ENCODE measurements at regions not wholly inside any gene's neighbourhood (a gene's known extent, or its start where the extent isn't known, plus 50 kb on each side); places are given as distances from the start of the nearest gene placed in this dataset.

DNA sequence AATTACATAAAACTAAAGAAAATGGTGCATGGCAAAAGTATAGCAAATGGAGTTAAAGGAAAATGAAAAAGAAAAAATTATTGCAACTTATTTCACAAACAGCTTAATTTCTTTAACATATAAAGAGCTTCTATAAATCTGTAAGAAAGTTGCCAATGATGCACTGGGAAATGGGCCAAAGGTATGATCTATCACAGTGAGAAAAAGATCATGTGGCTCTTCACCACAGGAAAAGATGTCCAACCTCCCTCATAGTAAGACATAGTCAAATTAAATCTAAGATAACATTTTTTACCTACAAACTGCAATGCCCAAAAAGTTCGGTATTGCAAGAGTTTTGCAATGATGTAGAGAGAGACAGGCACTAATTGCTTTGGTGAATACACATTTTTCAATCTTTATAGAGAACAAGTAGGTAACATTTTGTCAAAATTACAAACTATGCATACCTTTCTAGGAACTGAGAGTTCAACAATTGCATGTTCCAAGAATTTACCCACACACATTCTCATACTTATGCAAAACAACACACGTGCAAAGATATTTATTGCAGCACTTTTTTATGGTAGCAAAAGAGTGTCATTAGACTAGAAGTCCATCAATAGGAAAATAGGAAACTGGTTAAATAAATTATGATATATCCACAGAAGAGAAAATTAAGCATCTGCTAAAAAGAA lies 372.6 kb downstream of the QKI start:
- TF ChIP-seq SIN3A (IDR thresholded peaks at IDR 0.05; ENCODE audit: low read depth) (no peak), POLR2AphosphoS5 (IDR thresholded peaks at IDR 0.05; ENCODE audit: low read depth, low read length) (no peak)
